ENCODE measurements at regions not wholly inside any gene's neighbourhood (a gene's known extent, or its start where the extent isn't known, plus 50 kb on each side); places are given as distances from the start of the nearest gene placed in this dataset.

DNA sequence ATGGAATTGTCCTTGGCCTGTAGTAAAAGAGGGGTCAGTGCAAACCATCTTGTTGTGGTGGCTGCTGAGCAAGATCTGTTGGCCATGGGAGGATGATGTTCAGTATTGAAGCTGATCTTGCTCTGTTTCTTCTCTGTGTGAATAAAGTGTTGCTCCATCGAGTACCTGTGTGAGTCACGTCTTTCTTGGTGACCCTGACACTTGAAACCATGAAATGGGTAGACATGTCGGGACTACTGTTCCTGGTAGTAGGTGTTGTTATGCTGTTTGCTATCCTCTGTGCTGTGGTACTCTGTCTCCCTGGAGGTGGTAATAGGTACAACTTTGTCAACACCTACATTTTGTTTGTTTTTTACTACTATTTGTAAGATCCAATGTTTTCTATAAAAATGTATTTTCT is 330.6 kb downstream of the MDFIC start:
- BruUV-seq (replicated peaks): no TSS peak
- Histone ChIP-seq H3K4me3 (no peak overlapping the region), H4K20me1 (replicated peaks; ENCODE audit: control insufficient read depth, insufficient read depth, low read length) (no peaks in the 10 kb centered on the region), H3K4me1 (replicated peaks in 1 of 2; ENCODE audit: control insufficient read depth in 2 of 2, insufficient read depth in 2 of 2, low read length in 2 of 2) (no peaks in the 10 kb centered on the region), H3K9ac (ENCODE audit: insufficient read depth in 1 of 2, low read depth in 2 of 2, low read length in 2 of 2) (no peak overlapping the region), H3K4me2 (ENCODE audit: insufficient read depth, low read length) (no peak overlapping the region), H3K9me3 (replicated peaks; ENCODE audit: control insufficient read depth, insufficient read depth, low read depth, low read length) (peaks cover 1% of the 10 kb centered on the region; the same call in 1 of the 2 replicates), H3K36me3 (ENCODE audit: control insufficient read depth, insufficient read depth, low read length) (no peaks in the 10 kb centered on the region), H3K79me2 (ENCODE audit: control insufficient read depth, insufficient read depth, low read length) (no peaks in the 10 kb centered on the region), H3K27me3 (ENCODE audit: control insufficient read depth in 2 of 2, insufficient read depth in 2 of 2, low read length in 2 of 2) (no peaks in the 10 kb centered on the region), H3K9me1 (ENCODE audit: control insufficient read depth, insufficient read depth, low read length) (no peaks in the 10 kb centered on the region), H3K27ac (ENCODE audit: extremely low read depth, low read depth, low read length) (no peak overlapping the region), H2AFZ (ENCODE audit: low read depth, low read length) (no peak overlapping the region)
- no peak for FAIRE-seq
- 0% methylated on average over 3 of the region's 3 CpGs for WGBS (ENCODE audit: insufficient coverage, low coverage, missing lambda C conversion rate)
- POLR2A ChIA-PET: no interaction called here
- TF ChIP-seq ZKSCAN1 (IDR thresholded peaks at IDR 0.05; ENCODE audit: low read depth, low read length): no peak
- no peak for TF ChIP-seq DPF2 (IDR thresholded peaks at IDR 0.05)
- TF ChIP-seq SFPQ (IDR thresholded peaks at IDR 0.05; ENCODE audit: low read depth, low read length): no peak
- no peak for TF ChIP-seq CBX8 (IDR thresholded peaks at IDR 0.05; ENCODE audit: borderline replicate concordance, extremely low read depth, low read depth, low read length, poor library complexity, severe bottlenecking)
- TF ChIP-seq ARID1B (IDR thresholded peaks at IDR 0.05): no peak
- TF ChIP-seq MITF (IDR thresholded peaks at IDR 0.05): no peak
- TF ChIP-seq BRD9 (IDR thresholded peaks at IDR 0.05; ENCODE audit: low read depth, partially characterized antibody): no peak
- no peak for TF ChIP-seq ZNF224 (CRISPR knock-in tag; IDR thresholded peaks at IDR 0.05)
- no peak for TF ChIP-seq TAF1 (IDR thresholded peaks at IDR 0.05; ENCODE audit: control insufficient read depth, extremely low read depth, insufficient read depth, low read length, severe bottlenecking)
- no peak for TF ChIP-seq SMC3 (conservative IDR thresholded peaks at IDR 0.05; ENCODE audit: insufficient read depth, low read depth, low read length)
- no peak for TF ChIP-seq KHSRP (IDR thresholded peaks at IDR 0.05)
- TF ChIP-seq POLR2G (IDR thresholded peaks at IDR 0.05; ENCODE audit: low read depth, low read length): no peak
- TF ChIP-seq GTF2A2 (tag; IDR thresholded peaks at IDR 0.05): no peak
- no peak for TF ChIP-seq GABPA (tag; conservative IDR thresholded peaks at IDR 0.05; ENCODE audit: low read depth)
- TF ChIP-seq PRMT5 (CRISPR knock-in tag; IDR thresholded peaks at IDR 0.05): no peak
- TF ChIP-seq PHF8 (IDR thresholded peaks at IDR 0.05; ENCODE audit: borderline replicate concordance, low read length): no peak
- TF ChIP-seq SMARCC2 (IDR thresholded peaks at IDR 0.05; ENCODE audit: low read depth): no peak
- no peak for TF ChIP-seq YBX1 (IDR thresholded peaks at IDR 0.05)
- in situ Hi-C loops (cut with MboI) (no loop called here), intact Hi-C loops (cut with micrococcal nuclease) (no loop called here)
- CTCF ChIA-PET (ENCODE audit: low intra/inter-chr PET ratio): interaction anchor here (0.6 kb wide), 1 partner anchor 9 kb away, joined by 4 read pairs; no protein-coding TSS in a partner anchor
- no peak for DNase-seq (ENCODE audit: extremely low read depth in 1 of 4, low spot score in 3 of 4)
- ATAC-seq: no peak
